ENCODE measurements at regions not wholly inside any gene's neighbourhood (a gene's known extent, or its start where the extent isn't known, plus 50 kb on each side); places are given as distances from the start of the nearest gene placed in this dataset.
A peak's percentile ranks its signal among the peaks of the same experiment; 100 is the strongest.

DNA sequence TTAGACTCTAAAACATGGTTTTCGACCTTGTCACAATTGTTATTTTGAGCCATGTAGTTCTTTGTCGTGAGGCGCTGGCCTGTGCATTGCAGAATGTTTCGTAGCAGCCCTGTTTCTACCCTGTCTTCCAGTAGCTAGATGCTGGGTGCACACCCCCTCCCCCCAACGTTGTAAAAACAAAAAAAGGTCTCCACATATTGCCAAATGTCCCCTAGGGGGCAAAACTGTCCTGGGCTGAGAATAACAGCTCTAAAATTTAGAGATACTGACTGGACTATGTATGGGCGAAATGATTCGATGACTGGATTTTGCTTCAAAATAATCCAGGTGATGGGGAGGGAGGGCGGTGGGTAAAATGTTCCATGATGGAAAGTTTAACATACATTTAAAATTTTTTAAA, 126.1 kb upstream of the FUT8 start:
- DNase-seq = peak in 1 of 6 experiments; percentile 27

DNA sequence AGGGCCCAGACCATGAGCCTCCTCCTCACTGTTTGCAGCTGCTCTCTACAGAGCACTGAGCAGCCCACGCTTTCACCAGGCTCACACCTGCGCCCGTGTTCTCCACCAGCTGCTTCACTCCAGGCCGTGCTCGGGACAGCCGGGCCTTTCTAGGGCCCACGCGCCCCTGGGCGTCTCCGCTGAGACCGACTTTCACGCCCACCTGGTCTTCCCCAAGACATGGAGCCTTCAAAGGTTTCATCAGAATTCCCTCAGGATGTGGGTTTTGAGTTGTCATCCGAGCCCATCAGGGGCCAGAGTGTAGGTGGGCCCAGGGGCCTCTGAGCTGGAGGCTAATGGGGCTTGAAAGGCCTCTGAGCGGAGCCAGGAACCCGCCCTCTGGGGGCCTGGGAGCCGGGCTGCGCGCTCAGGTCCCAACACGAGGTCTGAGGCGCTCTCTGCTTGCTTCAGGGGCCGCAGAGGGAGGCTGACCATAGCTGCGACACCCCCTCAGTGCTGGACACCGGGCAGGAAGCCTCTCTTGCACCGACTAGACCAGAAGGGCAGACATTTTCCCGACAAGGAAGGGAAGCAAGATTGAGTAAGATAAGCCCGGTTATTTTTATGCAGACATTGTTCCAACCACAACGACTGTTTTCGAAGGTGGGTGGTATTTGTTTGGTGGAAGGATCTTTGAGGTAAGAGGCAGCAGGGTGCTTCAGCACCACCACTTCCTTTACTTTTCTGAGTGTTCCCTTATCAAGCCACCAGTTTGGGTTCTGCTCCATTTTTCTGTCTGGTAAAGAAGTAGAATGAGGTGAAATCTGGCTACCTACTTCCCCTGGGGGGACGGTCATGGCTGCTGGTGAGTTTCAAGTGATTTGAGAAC, 125.0 kb upstream of the FUT8 start:
- DNase-seq = peak in 5 of 6 experiments; percentile 14 to 76 (median 71)

DNA sequence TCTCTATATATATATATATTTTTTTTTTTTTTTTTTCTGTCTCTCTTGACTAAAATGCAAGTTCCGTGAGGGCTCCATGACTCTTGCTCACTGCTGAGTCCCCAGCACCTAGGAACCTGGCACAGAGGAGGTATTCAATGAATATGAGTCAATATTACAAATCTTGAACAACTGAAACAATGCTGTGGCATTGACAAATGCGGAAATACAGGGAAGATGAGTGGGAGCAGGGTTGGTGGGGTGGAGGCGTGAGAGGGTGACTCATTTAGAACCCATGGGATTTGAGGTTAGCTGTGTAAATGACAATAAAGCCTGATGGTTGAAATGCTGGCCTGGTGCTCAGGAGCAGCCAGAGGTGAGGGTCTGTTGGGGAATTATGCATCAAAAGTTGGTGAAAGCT, 121.7 kb upstream of the FUT8 start:
- no peak for DNase-seq

GRCh38 chr14:65291531-65291930, 121.0 kb upstream of the FUT8 start:
- no peak for DNase-seq

GRCh38 chr14:65294816-65295215, 117.7 kb upstream of the FUT8 start:
- DNase-seq = no peak

DNA sequence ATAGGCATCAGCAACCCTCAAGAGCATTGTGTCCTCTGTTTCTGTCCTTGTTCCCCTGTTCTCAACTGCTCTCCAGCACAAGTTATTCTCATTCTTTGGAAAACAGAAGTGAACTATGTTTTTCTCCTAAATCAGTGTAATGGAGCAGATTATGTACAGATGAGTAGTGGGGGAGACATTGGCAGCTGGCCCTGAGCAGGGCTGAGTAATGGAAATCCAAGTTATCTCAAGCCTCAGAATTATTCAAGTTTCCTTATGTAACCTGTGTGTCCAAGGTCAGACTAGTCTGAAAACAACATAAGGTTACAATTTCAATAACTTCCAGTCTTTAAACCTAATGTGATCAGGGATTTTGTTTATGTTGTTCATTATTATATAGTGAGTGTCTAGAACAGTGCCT, 116.1 kb upstream of the FUT8 start:
- DNase-seq = no peak

DNA sequence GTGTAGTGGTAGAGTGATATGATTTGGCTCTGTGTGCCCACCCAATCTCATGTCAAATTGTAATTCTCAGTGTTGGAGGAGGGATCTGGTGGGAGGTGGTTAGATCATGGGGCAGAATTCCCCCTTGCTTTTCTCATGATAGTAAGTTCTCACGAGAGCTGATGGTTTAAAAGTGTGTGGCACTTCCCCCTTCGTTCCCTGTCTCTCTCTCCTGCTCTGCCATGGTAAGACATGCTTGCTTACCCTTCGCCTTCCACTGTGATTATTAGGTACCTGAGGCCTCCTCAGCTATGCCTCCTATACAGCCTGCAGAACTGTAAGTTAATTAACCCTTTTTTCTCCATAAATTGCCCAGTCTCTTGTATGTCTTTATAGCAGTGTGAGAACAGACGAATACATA, 115.7 kb upstream of the FUT8 start:
- DNase-seq = no peak

GRCh38 chr14:65297744-65298143, 114.8 kb upstream of the FUT8 start:
- no peak for DNase-seq

- DNase-seq = peak in 1 of 6 experiments; percentile 11
These were observed 112.7 kb upstream of the FUT8 start for GRCh38 chr14:65299826-65300225.

GRCh38 chr14:65301862-65302539, 110.5 kb upstream of the FUT8 start:
- no peak for DNase-seq

DNA sequence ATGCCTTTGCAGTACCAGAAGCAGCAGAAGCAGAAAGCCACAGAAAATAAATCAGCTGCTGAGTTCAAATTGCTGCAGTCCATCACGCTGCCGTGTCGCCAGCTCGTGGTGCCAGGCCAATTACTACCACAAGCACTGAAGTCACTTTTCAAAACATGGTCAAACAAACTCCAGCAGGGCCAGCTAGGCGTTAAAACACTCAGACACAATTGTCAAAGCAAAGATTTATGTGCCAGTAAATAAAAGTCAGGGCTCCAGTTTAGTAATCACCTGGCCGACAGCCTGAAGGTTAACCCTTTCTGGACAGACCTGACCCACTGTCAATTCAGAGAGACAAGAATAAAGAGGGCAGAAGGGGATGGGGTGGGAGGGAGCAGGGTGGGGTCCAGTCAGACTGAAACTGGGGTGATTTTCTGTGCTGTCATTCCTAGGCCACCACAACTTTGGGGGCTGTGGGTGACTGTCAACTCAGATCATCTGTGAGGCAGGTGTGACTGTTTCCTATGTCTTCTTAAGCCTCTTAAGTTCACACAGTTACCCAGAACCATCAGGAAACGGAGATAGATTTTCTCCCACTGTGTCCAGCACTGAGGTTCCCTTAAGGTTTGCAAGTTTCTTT, 109.8 kb upstream of the FUT8 start:
- no peak for DNase-seq

- no peak for DNase-seq
These were observed 109.2 kb upstream of the FUT8 start for GRCh38 chr14:65303190-65303898.

- DNase-seq = no peak
These were observed 108.7 kb upstream of the FUT8 start for GRCh38 chr14:65303899-65304222.

- DNase-seq = no peak
These were observed 108.3 kb upstream of the FUT8 start for GRCh38 chr14:65304239-65304638.

DNA sequence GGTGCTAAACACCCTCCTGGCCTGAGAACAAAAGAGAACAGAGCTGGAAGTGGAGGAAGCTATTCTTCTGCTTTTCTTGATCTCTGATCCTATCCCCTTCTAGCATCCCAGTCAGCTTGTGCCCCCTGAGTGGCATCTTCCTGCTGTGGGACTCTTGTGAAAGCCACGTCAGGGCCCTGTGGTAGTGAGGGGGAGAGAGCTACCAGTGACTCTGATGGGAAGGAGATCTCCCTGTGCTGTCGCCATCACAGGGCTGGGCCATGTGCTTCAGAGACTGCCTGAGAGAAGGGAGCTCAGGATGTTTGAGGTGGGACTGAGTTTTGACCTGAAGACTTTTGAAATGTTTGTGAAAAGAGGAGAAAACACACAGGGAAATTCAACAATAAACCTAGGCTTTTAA, 107.6 kb upstream of the FUT8 start:
- no peak for DNase-seq

DNA sequence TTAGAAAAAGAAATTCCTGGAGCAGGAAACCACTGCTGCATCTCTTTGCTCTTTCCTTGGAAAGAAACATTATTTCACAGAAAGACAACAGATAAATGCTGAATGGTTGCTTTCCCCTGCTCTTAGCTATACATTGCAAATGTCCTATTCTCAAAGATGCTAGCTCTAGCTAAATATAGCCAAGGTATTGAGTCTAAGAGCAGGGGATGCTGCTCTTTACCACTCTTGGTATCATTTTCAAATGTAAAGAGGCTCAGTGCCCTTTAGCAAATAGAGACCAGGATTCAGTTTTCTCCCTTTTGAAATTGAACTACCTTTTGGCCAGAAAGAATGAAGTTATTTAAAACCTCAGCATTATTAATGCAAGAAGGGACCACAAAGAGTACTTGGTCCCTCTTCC, 104.0 kb upstream of the FUT8 start:
- DNase-seq = no peak

GRCh38 chr14:65310568-65310967, 102.0 kb upstream of the FUT8 start:
- no peak for DNase-seq

DNA sequence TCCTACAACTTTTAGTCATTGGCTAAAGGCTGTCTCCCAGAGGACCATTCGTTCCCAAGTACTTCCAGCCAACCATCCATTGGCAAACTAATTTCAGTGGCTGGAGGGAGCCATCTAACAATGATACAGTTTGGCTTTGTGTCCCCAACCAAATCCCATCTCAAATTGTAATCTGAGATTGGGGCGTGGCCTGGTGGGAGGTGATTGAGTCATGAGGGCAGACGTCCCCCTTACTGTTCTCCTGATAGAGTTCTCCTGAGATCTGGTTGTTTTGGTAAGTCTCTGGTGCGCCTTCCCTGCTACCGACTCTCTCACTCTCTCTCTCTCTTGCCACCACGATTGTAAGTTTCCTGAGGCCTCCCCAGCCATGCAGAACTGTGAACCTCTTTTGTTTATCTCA, 99.7 kb upstream of the FUT8 start:
- DNase-seq = no peak

- DNase-seq = no peak
These were observed 93.7 kb upstream of the FUT8 start for GRCh38 chr14:65318636-65319506.

DNA sequence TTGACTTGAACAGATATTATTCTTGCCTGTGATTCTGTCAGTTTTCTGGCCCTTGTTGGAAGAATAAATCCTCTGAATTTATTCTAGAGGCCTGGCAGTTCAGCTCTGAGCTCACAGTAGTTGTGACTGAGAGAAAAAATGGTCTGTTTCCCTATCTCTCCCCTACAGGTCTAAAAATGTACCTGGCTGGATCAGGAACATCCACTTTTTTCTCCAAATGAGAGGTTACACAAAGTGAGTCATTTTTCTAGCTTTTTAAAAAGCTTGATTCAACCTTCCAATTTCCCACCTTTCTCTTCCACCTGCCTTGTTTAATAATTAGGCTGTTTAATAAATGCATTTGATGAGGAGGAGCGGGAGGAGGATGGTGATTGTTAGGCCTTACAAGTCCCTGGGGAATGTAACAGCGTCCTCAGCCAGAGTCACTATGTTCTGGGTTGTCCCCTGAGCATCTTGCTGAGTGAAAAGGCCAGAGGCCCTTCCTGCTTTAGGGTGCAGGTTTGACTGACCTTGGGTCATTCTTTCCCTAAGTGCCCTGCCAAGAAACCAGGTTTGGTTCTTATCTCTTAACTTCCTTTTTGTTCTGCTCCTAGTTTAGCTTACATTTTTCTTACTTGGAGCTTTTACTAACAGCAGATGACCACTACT, 91.7 kb upstream of the FUT8 start:
- no peak for DNase-seq

- no peak for DNase-seq
These were observed 91.1 kb upstream of the FUT8 start for GRCh38 chr14:65321370-65321875.

DNA sequence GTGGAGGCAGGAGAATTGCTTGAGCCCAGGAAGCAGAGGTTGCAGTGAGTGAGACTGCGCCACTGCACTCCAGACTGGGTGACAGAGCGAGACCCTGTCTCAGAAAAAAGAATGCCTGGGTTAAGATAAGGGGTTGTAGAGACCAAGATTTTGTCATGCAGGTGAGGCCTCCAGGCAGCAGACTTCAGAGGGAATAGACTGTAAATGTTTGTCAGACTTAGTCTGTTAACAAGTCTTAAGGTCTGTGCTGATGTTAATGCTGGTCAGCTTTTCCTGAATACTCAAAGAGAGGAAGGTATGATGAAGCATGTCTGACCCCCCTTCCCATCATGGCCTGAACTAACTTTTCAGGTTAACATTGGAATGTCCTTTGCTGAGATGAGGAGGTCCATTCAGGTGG, 83.0 kb upstream of the FUT8 start:
- DNase-seq = no peak

All from stimulated activated naive CD4-positive, alpha-beta T cell (primary cell).